ENCODE measurements at regions not wholly inside any gene's neighbourhood (a gene's known extent, or its start where the extent isn't known, plus 50 kb on each side); places are given as distances from the start of the nearest gene placed in this dataset.

GRCh38 chr3:177338697-177339219, 141.5 kb upstream of the TBL1XR1 start (continued):
- TF ChIP-seq ZNF263 (CRISPR knock-in tag; IDR thresholded peaks at IDR 0.05) (no peak), XRCC5 (optimal IDR thresholded peaks at IDR 0.05; ENCODE audit: low read length) (no peak), MYC (CRISPR knock-in tag; IDR thresholded peaks at IDR 0.05; ENCODE audit: borderline replicate concordance) (no peak), ZNF331 (CRISPR knock-in tag; IDR thresholded peaks at IDR 0.05) (peak; percentile 87), CBFB (CRISPR knock-in tag; IDR thresholded peaks at IDR 0.05) (no peak), ELK4 (CRISPR knock-in tag; IDR thresholded peaks at IDR 0.05; ENCODE audit: borderline replicate concordance) (no peak), ZHX1 (CRISPR knock-in tag; IDR thresholded peaks at IDR 0.05; ENCODE audit: low read depth) (peak; percentile 35; the same call in 1 of the 2 replicates), SPEN (CRISPR knock-in tag; IDR thresholded peaks at IDR 0.05; ENCODE audit: low read depth) (no peak), ZNF17 (CRISPR knock-in tag; IDR thresholded peaks at IDR 0.05) (no peak), BCL3 (CRISPR knock-in tag; IDR thresholded peaks at IDR 0.05) (no peak), ZMYM2 (CRISPR knock-in tag; IDR thresholded peaks at IDR 0.05) (no peak), HNF4G (IDR thresholded peaks at IDR 0.05; ENCODE audit: borderline replicate concordance, low read depth, low read length) (peak; percentile 83), HNF4G (CRISPR knock-in tag; IDR thresholded peaks at IDR 0.05; ENCODE audit: borderline replicate concordance, low read depth) (no peak), MXD1 (CRISPR knock-in tag; IDR thresholded peaks at IDR 0.05) (no peak), CERS6 (CRISPR knock-in tag; IDR thresholded peaks at IDR 0.05) (no peak), ZNF354B (CRISPR knock-in tag; IDR thresholded peaks at IDR 0.05) (no peak), CREB3 (CRISPR knock-in tag; IDR thresholded peaks at IDR 0.05) (no peak), ZNF512 (CRISPR knock-in tag; IDR thresholded peaks at IDR 0.05) (no peak), TIGD3 (CRISPR knock-in tag; IDR thresholded peaks at IDR 0.05; ENCODE audit: borderline replicate concordance) (no peak), HMGA1 (CRISPR knock-in tag; conservative IDR thresholded peaks at IDR 0.05) (no peak)
